ENCODE measurements at regions not wholly inside any gene's neighbourhood (a gene's known extent, or its start where the extent isn't known, plus 50 kb on each side); places are given as distances from the start of the nearest gene placed in this dataset.

DNA sequence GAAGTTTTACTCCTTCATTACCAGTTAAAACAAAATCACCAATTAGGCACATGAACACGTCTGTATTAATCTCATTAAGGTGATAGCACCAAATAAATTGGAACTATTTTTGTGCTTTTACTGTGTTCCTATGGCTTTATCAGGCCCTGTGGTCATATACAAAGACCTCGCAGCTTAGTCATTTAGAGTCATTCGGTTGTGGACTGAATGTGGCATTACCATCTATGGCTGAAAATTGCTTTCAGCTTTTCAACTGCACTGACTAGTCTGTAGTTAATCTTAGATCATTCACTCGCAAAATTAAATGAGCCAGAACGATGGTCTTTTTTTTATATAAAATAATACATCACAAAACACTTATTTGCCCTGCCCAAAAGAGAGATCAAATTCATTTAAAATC is 601.7 kb downstream of the NR4A2 start:
- Histone ChIP-seq H3K27me3 (replicated peaks in 1 of 4; ENCODE audit: control extremely low read depth in 1 of 4, control insufficient read depth in 3 of 4, insufficient read depth in 4 of 4, low read length in 3 of 4) (no peaks in the 10 kb centered on the region), H3K9ac (ENCODE audit: low read length) (no peak overlapping the region), H3K36me3 (replicated peaks in 1 of 2; ENCODE audit: control extremely low read depth in 1 of 2, control insufficient read depth in 1 of 2, extremely low read depth in 1 of 2, insufficient read depth in 2 of 2, low read length in 1 of 2) (no peaks in the 10 kb centered on the region), H2AFZ (ENCODE audit: insufficient read depth, low read depth, low read length, poor library complexity, severe bottlenecking) (no peak overlapping the region), H3K79me2 (ENCODE audit: control insufficient read depth, insufficient read depth, low read length) (no peaks in the 10 kb centered on the region), H3K4me1 (ENCODE audit: control insufficient read depth in 2 of 2, insufficient read depth in 2 of 2, low read length in 2 of 2) (no peaks in the 10 kb centered on the region), H4K20me1 (ENCODE audit: control insufficient read depth, insufficient read depth, low read length, poor library complexity, severe bottlenecking) (no peaks in the 10 kb centered on the region), H3K4me2 (replicated peaks; ENCODE audit: low read depth, low read length, poor library complexity, severe bottlenecking) (no peak overlapping the region), H3K4me3 (ENCODE audit: control extremely low read depth in 1 of 5, extremely low read depth in 1 of 5, insufficient read depth in 1 of 5, low read depth in 2 of 5, low read length in 4 of 5) (no peak overlapping the region), H3K27ac (ENCODE audit: low read length in 2 of 2) (no peak overlapping the region), H3K9me3 (ENCODE audit: control extremely low read depth in 1 of 3, control insufficient read depth in 2 of 3, insufficient read depth in 1 of 3, low read length in 2 of 3) (no peaks in the 10 kb centered on the region)
- DNase-seq (no peak), ATAC-seq (ENCODE audit: low read depth) (no peak)
- ChIA-PET POLR2A (no interaction called here), CTCF (no interaction called here)
- Mint-ChIP-seq H3K27ac (no peak overlapping the region), H3K4me3 (no peak overlapping the region), H3K4me1 (no peaks in the 10 kb centered on the region), H3K9me3 (ENCODE audit: insufficient read depth) (no peaks in the 10 kb centered on the region), H3K27me3 (no peaks in the 10 kb centered on the region)
- intact Hi-C loops (cut with micrococcal nuclease), result no loop called here
- WGBS (ENCODE audit: insufficient coverage), result 74% methylated on average over 2 of the region's 5 CpGs
- TF ChIP-seq EZH2 (IDR thresholded peaks at IDR 0.05; ENCODE audit: borderline replicate concordance, insufficient read depth, low read depth, low read length, poor library complexity, severe bottlenecking), result no peak
- TF ChIP-seq, protein P1, sequence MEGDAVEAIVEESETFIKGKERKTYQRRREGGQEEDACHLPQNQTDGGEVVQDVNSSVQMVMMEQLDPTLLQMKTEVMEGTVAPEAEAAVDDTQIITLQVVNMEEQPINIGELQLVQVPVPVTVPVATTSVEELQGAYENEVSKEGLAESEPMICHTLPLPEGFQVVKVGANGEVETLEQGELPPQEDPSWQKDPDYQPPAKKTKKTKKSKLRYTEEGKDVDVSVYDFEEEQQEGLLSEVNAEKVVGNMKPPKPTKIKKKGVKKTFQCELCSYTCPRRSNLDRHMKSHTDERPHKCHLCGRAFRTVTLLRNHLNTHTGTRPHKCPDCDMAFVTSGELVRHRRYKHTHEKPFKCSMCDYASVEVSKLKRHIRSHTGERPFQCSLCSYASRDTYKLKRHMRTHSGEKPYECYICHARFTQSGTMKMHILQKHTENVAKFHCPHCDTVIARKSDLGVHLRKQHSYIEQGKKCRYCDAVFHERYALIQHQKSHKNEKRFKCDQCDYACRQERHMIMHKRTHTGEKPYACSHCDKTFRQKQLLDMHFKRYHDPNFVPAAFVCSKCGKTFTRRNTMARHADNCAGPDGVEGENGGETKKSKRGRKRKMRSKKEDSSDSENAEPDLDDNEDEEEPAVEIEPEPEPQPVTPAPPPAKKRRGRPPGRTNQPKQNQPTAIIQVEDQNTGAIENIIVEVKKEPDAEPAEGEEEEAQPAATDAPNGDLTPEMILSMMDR (IDR thresholded peaks at IDR 0.05), result no peak

DNA sequence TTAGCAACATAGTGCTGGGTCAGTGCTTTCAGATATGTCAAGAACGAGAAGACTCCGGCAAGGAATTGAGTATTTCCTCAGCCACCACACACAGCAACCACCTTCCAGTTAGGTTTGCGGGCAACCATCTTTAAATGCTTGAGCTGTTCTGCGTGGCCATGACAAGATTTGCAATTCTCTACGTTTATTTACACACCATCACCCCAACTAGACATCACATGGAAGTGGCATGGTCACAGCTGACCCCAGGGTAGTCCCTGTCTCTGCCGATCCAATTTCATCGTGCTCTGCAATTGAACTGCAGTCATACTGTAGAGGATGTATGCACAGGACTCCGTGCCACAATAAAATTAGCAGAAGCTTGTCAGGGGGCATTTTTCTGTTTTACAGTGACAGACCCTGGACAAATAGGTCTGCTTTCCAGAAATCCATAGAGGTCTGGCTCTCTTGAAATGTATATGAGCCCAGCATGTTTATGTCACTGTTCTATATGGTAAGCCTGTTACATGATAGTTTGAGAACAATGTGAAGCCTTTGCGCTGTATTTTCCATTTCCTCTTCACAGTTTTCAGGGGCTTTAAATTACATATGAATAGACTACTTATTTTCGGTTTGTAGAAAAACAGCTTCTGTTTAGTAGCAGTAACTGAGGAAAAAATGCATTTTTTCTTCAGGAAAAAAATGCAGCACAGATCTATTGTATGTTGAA is 605.2 kb downstream of the NR4A2 start:
- DNase-seq, result no peak
- Mint-ChIP-seq H3K4me1 (no peaks in the 10 kb centered on the region), H3K27ac (no peak overlapping the region), H3K9me3 (ENCODE audit: insufficient read depth) (no peaks in the 10 kb centered on the region), H3K4me3 (no peak overlapping the region), H3K27me3 (no peaks in the 10 kb centered on the region)
- no peak overlapping the region for H3K4me2 ChIP-seq (replicated peaks; ENCODE audit: low read depth, low read length, poor library complexity, severe bottlenecking)
- no peak for ATAC-seq (ENCODE audit: low read depth)
- H3K9ac ChIP-seq (ENCODE audit: low read length), result no peak overlapping the region
- POLR2A ChIA-PET, result no interaction called here
- WGBS (ENCODE audit: insufficient coverage), result 25% methylated on average over 8 of the region's 10 CpGs
- H3K9me3 ChIP-seq (ENCODE audit: control extremely low read depth in 1 of 3, control insufficient read depth in 2 of 3, insufficient read depth in 1 of 3, low read length in 2 of 3), result no peaks in the 10 kb centered on the region
- no peak overlapping the region for H3K27ac ChIP-seq (ENCODE audit: low read length in 2 of 2)
- H3K4me1 ChIP-seq (ENCODE audit: control insufficient read depth in 2 of 2, insufficient read depth in 2 of 2, low read length in 2 of 2), result no peaks in the 10 kb centered on the region
- no peaks in the 10 kb centered on the region for H4K20me1 ChIP-seq (ENCODE audit: control insufficient read depth, insufficient read depth, low read length, poor library complexity, severe bottlenecking)
- H3K36me3 ChIP-seq (replicated peaks in 1 of 2; ENCODE audit: control extremely low read depth in 1 of 2, control insufficient read depth in 1 of 2, extremely low read depth in 1 of 2, insufficient read depth in 2 of 2, low read length in 1 of 2), result no peaks in the 10 kb centered on the region
- intact Hi-C loops (cut with micrococcal nuclease), result no loop called here
- H2AFZ ChIP-seq (ENCODE audit: insufficient read depth, low read depth, low read length, poor library complexity, severe bottlenecking), result no peak overlapping the region
- CTCF ChIA-PET, result interaction anchor here (1.0 kb wide), 1 partner anchor 12 kb away, joined by 3 read pairs; no protein-coding TSS in a partner anchor
- no peak overlapping the region for H3K4me3 ChIP-seq (ENCODE audit: control extremely low read depth in 1 of 5, extremely low read depth in 1 of 5, insufficient read depth in 1 of 5, low read depth in 2 of 5, low read length in 4 of 5)
- no peaks in the 10 kb centered on the region for H3K79me2 ChIP-seq (ENCODE audit: control insufficient read depth, insufficient read depth, low read length)
- TF ChIP-seq, protein P1 (IDR thresholded peaks at IDR 0.05), result no peak
- no peak for TF ChIP-seq EZH2 (IDR thresholded peaks at IDR 0.05; ENCODE audit: borderline replicate concordance, insufficient read depth, low read depth, low read length, poor library complexity, severe bottlenecking)
- no peaks in the 10 kb centered on the region for H3K27me3 ChIP-seq (replicated peaks in 1 of 4; ENCODE audit: control extremely low read depth in 1 of 4, control insufficient read depth in 3 of 4, insufficient read depth in 4 of 4, low read length in 3 of 4)

All from B cell (primary cell).